HEK293 (cell line): ENCODE measurements at regions not wholly inside any gene's neighbourhood (a gene's known extent, or its start where the extent isn't known, plus 50 kb on each side); places are given as distances from the start of the nearest gene placed in this dataset.

Experiments used
- CTCF ChIA-PET: fragments of 350-600 bp; formaldehyde crosslinking; extraction: SDS; loops from one replicate; lab custom pipeline; 2021; ENCODE audit warnings: antibody characterized with exemption; lab: Yijun Ruan, JAX
- POLR2A ChIA-PET: fragments of 300-600 bp; formaldehyde crosslinking; extraction: SDS; loops from one replicate; lab custom pipeline; 2020; ENCODE audit warnings: antibody characterized with exemption, inconsistent platforms; lab: Yijun Ruan, JAX
- H3K27ac ChIP-seq: fragments of 200-500 bp; sonication (Bioruptor generic); 2 replicates; pipeline ENCODE4 v1.5.1; 2014; ENCODE audit warnings: low read depth, low read length, control low read depth, inconsistent platforms; ENCODE audit errors: extremely low read depth
- H3K36me3 ChIP-seq, 2 experiments: fragments of 200-500 bp in 1 of 2; sonication (Bioruptor generic) in 1 of 2; 1 replicate in 1 of 2; 2 replicates in 1 of 2; pipeline ENCODE4 v1.5.1; 2014 to 2017; ENCODE audit warnings: inconsistent platforms in 2 of 2, low read length in 2 of 2; ENCODE audit not compliant: control insufficient read depth in 2 of 2, insufficient read depth in 1 of 2
- H3K4me1 ChIP-seq: fragments of 200-500 bp; sonication (Bioruptor generic); 2 replicates; pipeline ENCODE4 v1.5.1; 2014; ENCODE audit warnings: mild to moderate bottlenecking, low read length, inconsistent platforms; ENCODE audit not compliant: control insufficient read depth, insufficient read depth
- H3K4me3 ChIP-seq: 2 replicates; pipeline ENCODE4 v1.5.1; 2011; ENCODE audit warnings: low read depth, mild to moderate bottlenecking, control low read depth, low read length, moderate library complexity
- H3K9me3 ChIP-seq: fragments of 200-500 bp; sonication (Bioruptor generic); 2 replicates; pipeline ENCODE4 v1.5.1; 2014; ENCODE audit warnings: low read depth, low read length, inconsistent platforms; ENCODE audit not compliant: control insufficient read depth, insufficient read depth
- GFI1B ChIP-seq: fragments of 450-650 bp; formaldehyde crosslinking; IDR thresholded peaks from 2 replicates; pipeline ENCODE4 v1.5.1; 2016; ENCODE audit warnings: missing biosample characterization, missing genetic modification characterization
- KLF8 ChIP-seq: fragments of 450-650 bp; formaldehyde crosslinking; IDR thresholded peaks from 2 replicates; pipeline ENCODE4 v1.5.1; 2016; ENCODE audit warnings: missing biosample characterization, missing genetic modification characterization
- OSR2 ChIP-seq: fragments of 450-650 bp; formaldehyde crosslinking; IDR thresholded peaks from 2 replicates; pipeline ENCODE4 v1.5.1; 2016; ENCODE audit warnings: missing biosample characterization, missing genetic modification characterization
- SP7 ChIP-seq: fragments of 450-650 bp; formaldehyde crosslinking; IDR thresholded peaks from 2 replicates; pipeline ENCODE4 v1.5.1; 2016; ENCODE audit warnings: missing biosample characterization, missing genetic modification characterization
- ZFHX2 ChIP-seq: fragments of 450-650 bp; formaldehyde crosslinking; conservative IDR thresholded peaks from 2 replicates; pipeline ENCODE4 v1.5.1; 2016; ENCODE audit warnings: missing biosample characterization, missing genetic modification characterization
- ZFP3 ChIP-seq: fragments of 450-650 bp; formaldehyde crosslinking; IDR thresholded peaks from 2 replicates; pipeline ENCODE4 v1.5.1; 2016; ENCODE audit warnings: low read depth, missing biosample characterization, missing genetic modification characterization
- ZFP37 ChIP-seq: fragments of 450-650 bp; formaldehyde crosslinking; IDR thresholded peaks from 2 replicates; pipeline ENCODE4 v1.5.1; 2016; ENCODE audit warnings: missing biosample characterization, missing genetic modification characterization
- ZFP69B ChIP-seq: fragments of 450-650 bp; formaldehyde crosslinking; IDR thresholded peaks from 2 replicates; pipeline ENCODE4 v1.5.1; 2016; ENCODE audit warnings: missing biosample characterization, missing genetic modification characterization
- ZNF140 ChIP-seq: fragments of 450-650 bp; formaldehyde crosslinking; IDR thresholded peaks from 2 replicates; pipeline ENCODE4 v1.5.1; 2016; ENCODE audit warnings: missing biosample characterization, missing genetic modification characterization
- ZNF169 ChIP-seq: fragments of 450-650 bp; formaldehyde crosslinking; IDR thresholded peaks from 2 replicates; pipeline ENCODE4 v1.5.1; 2016; ENCODE audit warnings: missing biosample characterization, missing genetic modification characterization
- ZNF202 ChIP-seq: fragments of 450-650 bp; formaldehyde crosslinking; IDR thresholded peaks from 2 replicates; pipeline ENCODE4 v1.5.1; 2016; ENCODE audit warnings: missing biosample characterization, missing genetic modification characterization, borderline replicate concordance
- ZNF214 ChIP-seq: fragments of 450-650 bp; formaldehyde crosslinking; IDR thresholded peaks from 2 replicates; pipeline ENCODE4 v1.5.1; 2017; ENCODE audit warnings: missing biosample characterization, mild to moderate bottlenecking, missing genetic modification characterization, borderline replicate concordance
- ZNF292 ChIP-seq: fragments of 450-650 bp; formaldehyde crosslinking; IDR thresholded peaks from 2 replicates; pipeline ENCODE4 v1.5.1; 2016; ENCODE audit warnings: low read depth, missing biosample characterization, missing genetic modification characterization, borderline replicate concordance
- ZNF362 ChIP-seq: fragments of 450-650 bp; formaldehyde crosslinking; IDR thresholded peaks from 2 replicates; pipeline ENCODE4 v1.5.1; 2016; ENCODE audit warnings: missing biosample characterization, missing genetic modification characterization
- ZNF366 ChIP-seq: fragments of 450-650 bp; formaldehyde crosslinking; conservative IDR thresholded peaks from 2 replicates; pipeline ENCODE4 v1.5.1; 2016; ENCODE audit warnings: missing biosample characterization, missing genetic modification characterization
- ZNF391 ChIP-seq: fragments of 450-650 bp; formaldehyde crosslinking; IDR thresholded peaks from 2 replicates; pipeline ENCODE4 v1.5.1; 2016; ENCODE audit warnings: low read depth, missing biosample characterization, missing genetic modification characterization, borderline replicate concordance
- ZNF394 ChIP-seq: fragments of 450-650 bp; formaldehyde crosslinking; IDR thresholded peaks from 2 replicates; pipeline ENCODE4 v1.5.1; 2016; ENCODE audit warnings: missing biosample characterization, missing genetic modification characterization, mild to moderate bottlenecking, moderate library complexity, borderline replicate concordance
- ZNF416 ChIP-seq: fragments of 450-650 bp; formaldehyde crosslinking; IDR thresholded peaks from 2 replicates; pipeline ENCODE4 v1.5.1; 2016; ENCODE audit warnings: missing biosample characterization, missing genetic modification characterization
- ZNF423 ChIP-seq: fragments of 450-650 bp; formaldehyde crosslinking; IDR thresholded peaks from 2 replicates; pipeline ENCODE4 v1.5.1; 2016; ENCODE audit warnings: missing biosample characterization, missing genetic modification characterization
- ZNF473 ChIP-seq: fragments of 450-650 bp; formaldehyde crosslinking; IDR thresholded peaks from 2 replicates; pipeline ENCODE4 v1.5.1; 2017; ENCODE audit warnings: missing biosample characterization, missing genetic modification characterization
- ZNF488 ChIP-seq: fragments of 450-650 bp; formaldehyde crosslinking; IDR thresholded peaks from 2 replicates; pipeline ENCODE4 v1.5.1; 2016; ENCODE audit warnings: missing biosample characterization, missing genetic modification characterization
- ZNF513 ChIP-seq: fragments of 450-650 bp; IDR thresholded peaks from 2 replicates; pipeline ENCODE4 v1.5.1; 2018; ENCODE audit warnings: missing biosample characterization, missing genetic modification characterization
- ZNF514 ChIP-seq: fragments of 450-650 bp; formaldehyde crosslinking; IDR thresholded peaks from 2 replicates; pipeline ENCODE4 v1.5.1; 2016; ENCODE audit warnings: missing biosample characterization, missing genetic modification characterization
- ZNF529 ChIP-seq: fragments of 450-650 bp; formaldehyde crosslinking; IDR thresholded peaks from 2 replicates; pipeline ENCODE4 v1.5.1; 2017; ENCODE audit warnings: missing genetic modification characterization, missing biosample characterization; ENCODE audit not compliant: insufficient replicate concordance
- ZNF544 ChIP-seq: fragments of 450-650 bp; formaldehyde crosslinking; IDR thresholded peaks from 2 replicates; pipeline ENCODE4 v1.5.0; 2017; ENCODE audit warnings: missing biosample characterization, missing genetic modification characterization
- ZNF580 ChIP-seq: fragments of 450-650 bp; formaldehyde crosslinking; IDR thresholded peaks from 2 replicates; pipeline ENCODE4 v1.5.1; 2016; ENCODE audit warnings: missing biosample characterization, missing genetic modification characterization
- ZNF843 ChIP-seq: fragments of 450-650 bp; formaldehyde crosslinking; IDR thresholded peaks from 2 replicates; pipeline ENCODE4 v1.5.1; 2016; ENCODE audit warnings: missing biosample characterization, missing genetic modification characterization

- Histone ChIP-seq H3K27ac (no peak overlapping the region), H3K9me3 (no peaks in the 10 kb centered on the region), H3K4me3 (no peak overlapping the region), H3K36me3 (no peaks in the 10 kb centered on the region), H3K4me1 (no peaks in the 10 kb centered on the region)
- no peak for TF ChIP-seq ZNF169 (tag by site-specific recombination)
- TF ChIP-seq ZNF391 (tag by site-specific recombination): no peak
- TF ChIP-seq ZNF214 (tag by site-specific recombination): no peak
- TF ChIP-seq GFI1B (tag by site-specific recombination): no peak
- no peak for TF ChIP-seq ZNF843
- TF ChIP-seq ZNF416: no peak
- TF ChIP-seq SP7 (tag by site-specific recombination): no peak
- no peak for TF ChIP-seq ZNF529 (tag by site-specific recombination)
- TF ChIP-seq ZFP3 (tag by site-specific recombination): no peak
- no peak for TF ChIP-seq ZNF473 (tag by site-specific recombination)
- ChIA-PET CTCF (interaction anchor here (0.9 kb wide), 1 partner anchor 53 kb away, joined by 3 read pairs; no protein-coding TSS in a partner anchor), POLR2A (no interaction called here)
These were observed 223.4 kb upstream of the ZBED5 start for GRCh38 chr11:11081288-11081687.

- Histone ChIP-seq H3K36me3 (no peaks in the 10 kb centered on the region), H3K4me3 (no peak overlapping the region)
These were observed 220.7 kb upstream of the ZBED5 start for GRCh38 chr11:11078344-11079086.

GRCh38 chr11:11077898-11078297 is 220.0 kb upstream of the ZBED5 start:
- POLR2A ChIA-PET: interaction anchor here (0.7 kb wide), 1 partner anchor 543 kb away, joined by 6 read pairs; no protein-coding TSS in a partner anchor
- CTCF ChIA-PET: interaction anchor here (0.6 to 2.2 kb wide), 6 partner anchors 8 to 308 kb away, joined by 3 to 8 read pairs (median 4); no protein-coding TSS in a partner anchor
- no peaks in the 10 kb centered on the region for H3K4me1 ChIP-seq

More at GRCh38 chr11:11078344-11079086, 220.7 kb upstream of the ZBED5 start:
- TF ChIP-seq ZNF366 (tag by site-specific recombination): no peak
- no peak for TF ChIP-seq ZNF513 (tag by site-specific recombination)
- no peak for TF ChIP-seq ZNF514
- no peak for TF ChIP-seq ZNF580 (tag by site-specific recombination)
- TF ChIP-seq KLF8 (tag by site-specific recombination): no peak
- TF ChIP-seq, all 188 proteins: peak for 0
- ChIA-PET CTCF (interaction anchor here (1.1 to 2.2 kb wide), 5 partner anchors 9 to 286 kb away, joined by 3 to 8 read pairs (median 6); no protein-coding TSS in a partner anchor), POLR2A (no interaction called here)
- H3K27ac ChIP-seq: no peak overlapping the region
- H3K9me3 ChIP-seq: no peaks in the 10 kb centered on the region
- no peaks in the 10 kb centered on the region for H3K4me1 ChIP-seq

More at GRCh38 chr11:11077898-11078297, 220.0 kb upstream of the ZBED5 start:
- TF ChIP-seq ZNF488 (tag by site-specific recombination) (no peak), ZNF362 (tag by site-specific recombination) (no peak), ZFHX2 (no peak), ZNF544 (tag by site-specific recombination) (no peak), ZFP37 (tag by site-specific recombination) (no peak), ZNF202 (tag by site-specific recombination) (no peak), ZNF423 (no peak), ZNF394 (no peak), ZNF140 (tag by site-specific recombination) (no peak), ZFP69B (tag by site-specific recombination) (no peak), ZNF292 (no peak), OSR2 (tag by site-specific recombination) (no peak)
- Histone ChIP-seq H3K36me3 (no peaks in the 10 kb centered on the region), H3K27ac (no peak overlapping the region), H3K4me3 (no peak overlapping the region), H3K9me3 (no peaks in the 10 kb centered on the region)
